ENCODE measurements at regions not wholly inside any gene's neighbourhood (a gene's known extent, or its start where the extent isn't known, plus 50 kb on each side); places are given as distances from the start of the nearest gene placed in this dataset.
A peak's percentile ranks its signal among the peaks of the same experiment; 100 is the strongest.

DNA sequence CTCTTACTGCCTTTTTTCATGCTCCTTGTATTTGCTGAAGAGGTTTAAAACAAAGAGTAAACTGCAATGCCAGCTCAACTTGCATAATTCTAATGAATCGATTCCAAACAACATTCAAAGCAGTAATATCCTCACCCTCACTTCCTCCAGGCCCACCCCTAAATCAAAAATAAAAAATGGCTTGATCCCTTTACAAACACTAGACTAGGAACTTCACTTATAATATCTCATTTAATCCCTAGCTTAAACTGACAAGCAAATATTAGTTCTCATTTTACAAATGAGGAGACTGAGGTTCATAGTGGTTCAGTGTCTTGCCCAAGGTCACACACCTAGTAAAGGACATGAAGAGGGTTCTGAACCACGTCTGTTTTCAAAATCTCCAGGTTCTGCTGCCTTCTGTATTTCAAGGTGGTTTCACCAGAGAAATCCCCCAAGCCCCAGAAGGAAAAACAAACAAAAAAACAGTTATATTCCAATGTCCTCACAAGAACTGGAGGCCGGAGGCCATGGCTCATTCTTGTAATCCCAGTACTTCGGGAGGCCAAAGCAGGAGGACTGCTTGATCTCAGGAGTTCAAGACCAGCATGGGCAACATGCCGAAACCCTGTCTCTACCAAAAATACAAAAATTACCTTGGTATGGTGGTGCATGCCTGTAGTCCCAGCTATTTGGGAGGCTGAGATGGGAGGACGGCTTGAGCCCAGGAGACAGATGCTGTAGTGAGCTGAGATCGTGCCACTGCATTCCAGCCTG lies 80.3 kb upstream of the GRIN2A start:
- H3K27ac ChIP-seq (ENCODE audit: low read depth), result no peak overlapping the region
- no peaks in the 10 kb centered on the region; the same call in 2 of the 3 replicates for H3K4me1 Mint-ChIP-seq

DNA sequence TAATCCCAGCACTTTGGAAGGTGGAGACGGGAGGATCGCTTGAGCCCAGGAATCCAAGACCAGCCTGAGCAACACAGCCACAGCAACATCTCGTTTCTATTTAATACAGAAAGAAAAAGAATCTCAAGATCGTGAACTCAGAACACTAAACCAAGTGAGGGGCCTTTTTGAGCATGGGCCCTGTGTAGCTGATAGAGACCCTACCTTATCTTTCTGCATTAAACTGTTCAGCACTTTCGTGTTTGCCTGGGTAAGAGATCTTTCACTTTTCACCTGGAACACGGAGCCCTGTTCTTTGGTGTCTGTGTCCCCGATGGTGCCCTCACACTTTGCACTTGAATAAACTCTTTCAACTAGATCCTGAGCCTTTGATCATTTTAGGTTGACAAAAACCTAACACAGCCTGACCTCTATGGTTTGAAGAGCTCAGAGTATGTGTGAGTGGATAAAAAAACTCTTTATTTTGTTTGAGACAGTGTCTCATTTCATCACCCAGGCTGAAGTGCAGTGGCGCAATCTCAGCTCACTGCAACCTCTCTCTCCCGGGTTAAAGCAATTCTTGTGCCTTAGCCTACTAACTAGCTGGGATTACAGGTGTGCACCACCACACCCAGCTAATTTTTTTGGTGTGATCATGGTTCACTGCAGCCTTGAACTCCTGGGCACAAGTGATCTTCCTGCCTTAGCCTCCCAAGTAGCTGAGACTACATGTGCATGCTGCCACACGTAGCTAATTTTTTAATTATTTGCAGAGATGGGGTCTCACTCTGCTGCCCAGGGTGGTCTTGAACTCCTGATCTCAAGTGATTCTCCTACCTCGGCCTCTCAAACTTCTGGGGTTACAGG lies 83.8 kb upstream of the GRIN2A start:
- Histone ChIP-seq H3K4me3 (no peak overlapping the region), H2AFZ (peak overlapping the region; percentile 69; the same call in 1 of the 2 replicates), H3F3A (replicated peaks; ENCODE audit: low read depth) (no peaks in the 10 kb centered on the region), H3K4me1 (ENCODE audit: insufficient read depth) (no peaks in the 10 kb centered on the region), H3K9me2 (ENCODE audit: insufficient read depth) (no peaks in the 10 kb centered on the region), H3K27ac (ENCODE audit: low read depth) (no peak overlapping the region), H3K36me3 (ENCODE audit: insufficient read depth) (no peaks in the 10 kb centered on the region), H4K20me1 (replicated peaks; ENCODE audit: insufficient read depth) (no peaks in the 10 kb centered on the region), H3K4me2 (no peak overlapping the region), H3K27me3 (ENCODE audit: insufficient read depth) (no peaks in the 10 kb centered on the region), H3K79me2 (replicated peaks; ENCODE audit: insufficient read depth) (no peaks in the 10 kb centered on the region)
- no peak for DNase-seq (ENCODE audit: low spot score)
- peaks cover 16% of the 10 kb centered on the region; the same call in 2 of the 3 replicates for H3K9me3 Mint-ChIP-seq
- no peak overlapping the region for H3K27ac Mint-ChIP-seq
- no peaks in the 10 kb centered on the region for H3K27me3 Mint-ChIP-seq (ENCODE audit: insufficient read depth, low read depth, poor library complexity)
- no peaks in the 10 kb centered on the region; the same call in 2 of the 3 replicates for H3K4me1 Mint-ChIP-seq
- no peak for ATAC-seq
- H3K4me3 Mint-ChIP-seq, result no peak overlapping the region
- H3K36me3 Mint-ChIP-seq (ENCODE audit: low read depth), result peaks cover 4% of the 10 kb centered on the region; the same call in 1 of the 3 replicates
- TF ChIP-seq, protein P1, sequence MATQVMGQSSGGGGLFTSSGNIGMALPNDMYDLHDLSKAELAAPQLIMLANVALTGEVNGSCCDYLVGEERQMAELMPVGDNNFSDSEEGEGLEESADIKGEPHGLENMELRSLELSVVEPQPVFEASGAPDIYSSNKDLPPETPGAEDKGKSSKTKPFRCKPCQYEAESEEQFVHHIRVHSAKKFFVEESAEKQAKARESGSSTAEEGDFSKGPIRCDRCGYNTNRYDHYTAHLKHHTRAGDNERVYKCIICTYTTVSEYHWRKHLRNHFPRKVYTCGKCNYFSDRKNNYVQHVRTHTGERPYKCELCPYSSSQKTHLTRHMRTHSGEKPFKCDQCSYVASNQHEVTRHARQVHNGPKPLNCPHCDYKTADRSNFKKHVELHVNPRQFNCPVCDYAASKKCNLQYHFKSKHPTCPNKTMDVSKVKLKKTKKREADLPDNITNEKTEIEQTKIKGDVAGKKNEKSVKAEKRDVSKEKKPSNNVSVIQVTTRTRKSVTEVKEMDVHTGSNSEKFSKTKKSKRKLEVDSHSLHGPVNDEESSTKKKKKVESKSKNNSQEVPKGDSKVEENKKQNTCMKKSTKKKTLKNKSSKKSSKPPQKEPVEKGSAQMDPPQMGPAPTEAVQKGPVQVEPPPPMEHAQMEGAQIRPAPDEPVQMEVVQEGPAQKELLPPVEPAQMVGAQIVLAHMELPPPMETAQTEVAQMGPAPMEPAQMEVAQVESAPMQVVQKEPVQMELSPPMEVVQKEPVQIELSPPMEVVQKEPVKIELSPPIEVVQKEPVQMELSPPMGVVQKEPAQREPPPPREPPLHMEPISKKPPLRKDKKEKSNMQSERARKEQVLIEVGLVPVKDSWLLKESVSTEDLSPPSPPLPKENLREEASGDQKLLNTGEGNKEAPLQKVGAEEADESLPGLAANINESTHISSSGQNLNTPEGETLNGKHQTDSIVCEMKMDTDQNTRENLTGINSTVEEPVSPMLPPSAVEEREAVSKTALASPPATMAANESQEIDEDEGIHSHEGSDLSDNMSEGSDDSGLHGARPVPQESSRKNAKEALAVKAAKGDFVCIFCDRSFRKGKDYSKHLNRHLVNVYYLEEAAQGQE (IDR thresholded peaks at IDR 0.05; ENCODE audit: unreplicated experiment), result no peak
- no peak for TF ChIP-seq EZH2 (IDR thresholded peaks at IDR 0.05; ENCODE audit: low read depth, unreplicated experiment)
- no peak for TF ChIP-seq ZNF114 (CRISPR knock-in tag; IDR thresholded peaks at IDR 0.05)
- no peak for TF ChIP-seq EZH2phosphoT487 (IDR thresholded peaks at IDR 0.05; ENCODE audit: unreplicated experiment)
- TF ChIP-seq, protein P2, sequence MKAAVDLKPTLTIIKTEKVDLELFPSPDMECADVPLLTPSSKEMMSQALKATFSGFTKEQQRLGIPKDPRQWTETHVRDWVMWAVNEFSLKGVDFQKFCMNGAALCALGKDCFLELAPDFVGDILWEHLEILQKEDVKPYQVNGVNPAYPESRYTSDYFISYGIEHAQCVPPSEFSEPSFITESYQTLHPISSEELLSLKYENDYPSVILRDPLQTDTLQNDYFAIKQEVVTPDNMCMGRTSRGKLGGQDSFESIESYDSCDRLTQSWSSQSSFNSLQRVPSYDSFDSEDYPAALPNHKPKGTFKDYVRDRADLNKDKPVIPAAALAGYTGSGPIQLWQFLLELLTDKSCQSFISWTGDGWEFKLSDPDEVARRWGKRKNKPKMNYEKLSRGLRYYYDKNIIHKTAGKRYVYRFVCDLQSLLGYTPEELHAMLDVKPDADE (IDR thresholded peaks at IDR 0.05), result no peak
- no peak for TF ChIP-seq ZNF331 (CRISPR knock-in tag; IDR thresholded peaks at IDR 0.05; ENCODE audit: low read depth)
- no peak for TF ChIP-seq POLR2AphosphoS5 (IDR thresholded peaks at IDR 0.05; ENCODE audit: low read depth)
- TF ChIP-seq, protein P3, sequence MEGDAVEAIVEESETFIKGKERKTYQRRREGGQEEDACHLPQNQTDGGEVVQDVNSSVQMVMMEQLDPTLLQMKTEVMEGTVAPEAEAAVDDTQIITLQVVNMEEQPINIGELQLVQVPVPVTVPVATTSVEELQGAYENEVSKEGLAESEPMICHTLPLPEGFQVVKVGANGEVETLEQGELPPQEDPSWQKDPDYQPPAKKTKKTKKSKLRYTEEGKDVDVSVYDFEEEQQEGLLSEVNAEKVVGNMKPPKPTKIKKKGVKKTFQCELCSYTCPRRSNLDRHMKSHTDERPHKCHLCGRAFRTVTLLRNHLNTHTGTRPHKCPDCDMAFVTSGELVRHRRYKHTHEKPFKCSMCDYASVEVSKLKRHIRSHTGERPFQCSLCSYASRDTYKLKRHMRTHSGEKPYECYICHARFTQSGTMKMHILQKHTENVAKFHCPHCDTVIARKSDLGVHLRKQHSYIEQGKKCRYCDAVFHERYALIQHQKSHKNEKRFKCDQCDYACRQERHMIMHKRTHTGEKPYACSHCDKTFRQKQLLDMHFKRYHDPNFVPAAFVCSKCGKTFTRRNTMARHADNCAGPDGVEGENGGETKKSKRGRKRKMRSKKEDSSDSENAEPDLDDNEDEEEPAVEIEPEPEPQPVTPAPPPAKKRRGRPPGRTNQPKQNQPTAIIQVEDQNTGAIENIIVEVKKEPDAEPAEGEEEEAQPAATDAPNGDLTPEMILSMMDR (conservative IDR thresholded peaks at IDR 0.05; ENCODE audit: low read depth in 2 of 2), result no peak

More for the DNA sequence above, 80.3 kb upstream of the GRIN2A start:
- H3K27me3 ChIP-seq (ENCODE audit: insufficient read depth), result no peaks in the 10 kb centered on the region
- no peaks in the 10 kb centered on the region for H4K20me1 ChIP-seq (replicated peaks; ENCODE audit: insufficient read depth)
- Mint-ChIP-seq H3K9me3 (no peaks in the 10 kb centered on the region), H3K27ac (no peak overlapping the region), H3K36me3 (ENCODE audit: low read depth) (no peaks in the 10 kb centered on the region), H3K4me3 (no peak overlapping the region), H3K27me3 (ENCODE audit: insufficient read depth, low read depth, poor library complexity) (peaks cover 2% of the 10 kb centered on the region)
- ATAC-seq (no peak), DNase-seq (ENCODE audit: low spot score) (no peak)
- no peak overlapping the region for H3K4me2 ChIP-seq
- no peaks in the 10 kb centered on the region for H3F3A ChIP-seq (replicated peaks; ENCODE audit: low read depth)
- no peaks in the 10 kb centered on the region for H3K36me3 ChIP-seq (ENCODE audit: insufficient read depth)
- TF ChIP-seq, protein P3 (conservative IDR thresholded peaks at IDR 0.05; ENCODE audit: low read depth in 2 of 2), result no peak
- H3K79me2 ChIP-seq (replicated peaks; ENCODE audit: insufficient read depth), result no peaks in the 10 kb centered on the region
- H3K9me2 ChIP-seq (ENCODE audit: insufficient read depth), result no peaks in the 10 kb centered on the region
- no peaks in the 10 kb centered on the region for H3K4me1 ChIP-seq (ENCODE audit: insufficient read depth)
- no peak overlapping the region for H3K4me3 ChIP-seq
- H2AFZ ChIP-seq, result no peak overlapping the region

Data from GM23338 (cell line).